ENCODE measurements at regions not wholly inside any gene's neighbourhood (a gene's known extent, or its start where the extent isn't known, plus 50 kb on each side); places are given as distances from the start of the nearest gene placed in this dataset.
"Not testable (repeated sequence)": the region's sequence is repeated elsewhere in the genome, so short reads cannot be mapped to it uniquely, and the experiment has no call there.

DNA sequence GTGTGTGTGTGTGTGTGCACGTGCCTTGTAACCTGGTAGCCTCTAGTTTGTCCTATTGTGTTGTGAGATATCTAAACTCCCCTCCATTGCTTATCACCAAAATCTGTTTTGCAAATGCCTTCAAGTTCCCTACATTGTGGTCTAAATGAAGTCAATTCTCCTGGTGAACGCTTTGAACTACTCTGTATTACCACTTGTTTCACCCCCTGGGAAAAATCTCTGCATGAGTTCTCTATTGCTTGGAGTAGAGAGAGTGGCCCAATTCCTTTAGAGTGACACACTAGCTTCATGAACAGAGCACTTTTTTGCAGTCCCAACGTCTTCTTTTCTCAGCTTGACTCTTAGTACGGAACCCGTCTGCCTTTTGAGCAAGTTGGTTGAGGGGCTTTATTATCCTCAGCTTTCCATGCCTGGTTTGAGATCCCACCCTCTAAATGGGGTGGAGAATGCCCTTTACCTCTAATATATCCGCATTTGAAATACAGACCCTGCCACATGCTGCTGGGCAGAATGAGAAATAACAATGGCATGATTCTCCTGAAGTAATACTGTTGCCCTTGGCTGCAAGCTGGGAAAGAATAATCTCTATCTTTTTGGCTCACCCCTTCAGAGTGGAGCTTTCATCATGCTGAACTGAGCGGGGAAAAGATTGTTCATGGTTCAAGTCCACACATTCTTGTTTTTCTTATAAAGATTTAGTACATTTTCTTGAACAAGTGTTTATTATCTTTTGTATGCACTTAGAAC, 2545.3 kb downstream of the PCDH9 start:
- DNase-seq = no peak

DNA sequence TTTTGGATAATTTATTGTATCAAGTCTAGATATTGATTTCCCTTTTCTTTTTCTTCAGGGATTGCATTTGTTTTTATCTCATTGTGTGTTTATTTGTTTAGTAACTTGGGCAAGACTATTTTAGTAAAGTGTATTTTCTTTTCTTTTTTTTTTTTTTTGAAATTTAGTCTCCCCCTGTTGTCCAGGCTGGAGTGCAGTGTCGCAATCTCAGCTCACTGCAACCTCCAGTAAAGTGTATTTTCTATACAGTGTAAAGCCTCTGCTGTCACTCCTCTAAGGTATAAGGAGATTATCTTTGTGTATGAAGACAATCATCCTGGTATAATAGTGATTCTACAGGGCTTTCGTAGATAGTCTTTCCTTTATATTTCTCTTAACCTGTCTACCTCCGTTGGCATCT, 2546.0 kb downstream of the PCDH9 start:
- no peak for DNase-seq

DNA sequence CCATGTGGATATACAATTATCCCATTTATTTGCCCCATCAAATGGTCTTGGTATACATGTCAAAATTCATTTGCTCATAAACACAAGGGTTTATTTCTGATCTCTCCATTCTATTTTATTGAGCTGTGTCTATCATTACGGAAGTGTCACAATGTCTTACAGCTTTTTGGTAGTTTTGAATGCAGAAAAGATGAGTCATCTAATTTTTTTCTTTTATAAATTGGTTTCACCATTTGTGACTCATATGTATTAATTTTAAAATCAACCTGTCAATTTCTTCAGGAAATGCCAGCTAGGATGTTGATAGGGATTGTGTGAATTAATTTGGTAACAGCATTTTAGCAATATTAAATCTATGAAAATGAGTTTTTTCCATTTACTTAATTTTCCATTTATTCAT, 2549.4 kb downstream of the PCDH9 start:
- no peak for DNase-seq

DNA sequence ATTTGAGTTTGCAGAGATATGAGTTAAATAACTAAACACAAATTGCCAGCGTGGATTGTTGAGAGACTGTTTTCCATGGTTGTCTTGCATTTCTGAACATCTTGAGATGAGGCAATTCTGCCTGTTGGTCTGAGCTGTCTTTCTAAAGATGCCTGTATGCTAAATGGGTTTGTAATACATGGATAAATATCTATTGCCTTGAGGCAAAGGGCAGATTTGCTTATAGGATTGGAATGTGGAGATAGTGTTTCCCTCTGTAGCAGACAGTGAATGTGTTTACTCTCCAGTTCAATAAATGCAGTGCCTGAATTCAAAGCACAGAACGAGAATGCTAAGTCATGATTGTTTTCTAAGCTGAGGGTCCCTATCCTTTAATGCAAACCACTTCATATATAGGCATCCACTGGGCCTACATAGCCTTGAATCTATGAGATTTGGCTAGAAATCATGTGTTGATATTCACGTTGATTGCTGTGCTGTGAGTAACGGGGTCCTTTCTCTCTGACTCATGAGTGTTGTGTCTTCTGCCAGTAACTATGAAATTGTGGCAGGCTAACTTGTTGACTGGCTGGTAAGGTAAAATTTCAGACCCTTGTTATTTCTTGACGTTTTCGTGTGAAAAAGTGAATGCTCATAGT, 2554.8 kb downstream of the PCDH9 start:
- DNase-seq = no peak

DNA sequence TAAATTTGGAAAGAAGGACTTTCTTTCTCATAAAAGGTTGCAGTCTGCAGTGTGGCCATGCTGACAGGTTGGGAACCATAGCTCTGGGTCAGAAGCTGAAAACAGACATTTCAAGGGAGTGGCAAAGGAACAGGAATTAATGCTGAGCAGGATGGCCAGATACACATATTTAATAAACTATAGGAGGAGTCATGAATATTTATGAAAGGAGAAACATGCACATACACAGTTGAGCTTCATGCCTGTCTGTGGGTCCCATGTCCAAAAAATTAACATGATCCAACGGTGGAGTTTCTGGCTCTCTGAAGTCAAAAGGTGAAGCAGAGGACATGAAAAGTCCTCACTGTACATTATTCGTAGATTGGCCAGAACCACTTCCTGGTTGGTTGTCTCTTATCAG, 2556.0 kb downstream of the PCDH9 start:
- DNase-seq = no peak

DNA sequence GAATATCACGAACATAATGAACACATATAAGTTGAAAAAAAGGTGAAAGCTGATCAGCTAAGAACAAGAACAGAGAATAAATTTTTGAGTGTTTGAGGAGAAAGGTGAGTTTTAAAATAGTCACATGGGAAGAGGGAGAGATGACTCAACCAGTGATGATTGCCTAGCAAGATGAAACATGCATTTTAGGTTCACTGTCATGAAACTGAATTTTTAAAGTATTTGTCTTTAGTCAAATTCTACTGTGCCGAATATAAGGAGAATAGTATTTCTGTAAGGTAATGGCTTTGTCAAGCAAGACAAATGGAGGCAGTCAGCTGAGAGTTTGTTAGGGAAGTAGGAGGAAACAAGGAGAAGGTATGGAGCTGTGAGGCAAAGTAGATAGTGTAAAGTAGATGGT, 2557.4 kb downstream of the PCDH9 start:
- no peak for DNase-seq

DNA sequence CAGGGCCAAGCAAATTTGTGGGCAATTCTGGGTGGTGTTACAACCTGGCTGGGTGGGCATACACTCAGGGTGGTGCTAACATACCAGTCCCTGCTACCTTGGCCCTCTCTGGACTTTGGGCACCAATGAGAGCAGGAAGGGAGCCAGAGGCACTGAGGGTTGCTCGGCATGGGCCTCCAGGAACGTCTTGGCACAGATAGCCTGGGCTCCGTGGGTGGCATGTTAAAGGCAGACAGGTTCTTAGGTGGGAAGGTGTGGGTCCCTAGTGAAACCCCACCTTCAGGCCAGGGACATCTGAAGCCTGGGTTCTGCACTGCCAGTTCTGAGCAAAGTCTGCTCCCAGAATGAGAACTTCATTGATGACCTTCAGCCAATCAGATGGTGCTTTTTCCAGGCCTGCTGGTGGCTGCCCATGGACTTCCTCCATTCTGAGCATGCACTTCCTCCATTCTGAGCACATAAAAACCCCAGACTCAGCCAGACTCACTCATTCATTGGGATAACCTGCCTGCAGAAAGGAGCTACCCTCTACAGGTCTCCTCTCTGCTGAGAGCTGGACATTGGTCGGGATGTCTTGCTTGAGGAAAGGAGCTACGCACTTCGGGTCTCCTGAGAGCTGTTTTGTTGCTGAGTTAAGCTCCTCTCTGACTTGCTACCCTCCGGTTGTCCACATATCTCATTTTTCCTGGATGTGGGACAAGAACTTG, 2567.1 kb downstream of the PCDH9 start:
- no peak for DNase-seq

DNA sequence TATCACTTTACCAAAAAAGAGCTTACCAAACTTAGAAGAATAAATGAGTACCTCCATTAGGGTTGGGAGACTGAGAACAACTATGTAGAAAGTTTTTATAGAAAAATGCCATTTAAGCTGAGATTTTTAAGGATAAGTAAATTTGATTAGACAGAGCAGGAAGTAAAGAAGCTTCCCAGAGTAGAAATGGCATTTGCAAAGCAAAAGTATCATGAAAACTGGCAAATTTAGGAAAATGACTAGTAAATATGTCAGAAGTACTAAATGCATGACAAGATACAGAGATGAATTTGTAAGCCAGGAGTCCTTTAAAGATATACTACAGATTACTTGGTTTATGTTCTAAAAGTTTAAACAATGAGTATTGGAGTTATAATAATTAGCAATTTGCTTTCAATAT, 2581.8 kb downstream of the PCDH9 start:
- no peak for DNase-seq

DNA sequence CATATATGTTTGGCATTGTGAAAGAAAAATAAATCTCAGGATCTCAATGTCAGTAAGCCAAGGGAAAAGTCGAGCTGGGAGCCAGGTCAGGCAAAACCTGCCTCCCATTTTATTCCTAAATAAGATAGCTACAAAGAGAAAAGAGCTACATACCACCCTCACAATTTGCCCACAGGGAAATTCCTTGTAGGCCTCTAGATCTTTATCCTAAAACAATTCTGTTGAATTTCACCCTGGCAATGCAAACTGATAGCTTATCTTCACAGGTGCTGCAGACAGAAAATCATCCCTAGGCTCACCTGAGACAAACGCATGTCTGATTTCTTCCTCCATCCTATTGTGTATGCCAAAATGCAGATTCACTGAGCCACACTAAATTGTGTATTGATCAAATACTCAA, 2587.1 kb downstream of the PCDH9 start:
- no peak for DNase-seq

DNA sequence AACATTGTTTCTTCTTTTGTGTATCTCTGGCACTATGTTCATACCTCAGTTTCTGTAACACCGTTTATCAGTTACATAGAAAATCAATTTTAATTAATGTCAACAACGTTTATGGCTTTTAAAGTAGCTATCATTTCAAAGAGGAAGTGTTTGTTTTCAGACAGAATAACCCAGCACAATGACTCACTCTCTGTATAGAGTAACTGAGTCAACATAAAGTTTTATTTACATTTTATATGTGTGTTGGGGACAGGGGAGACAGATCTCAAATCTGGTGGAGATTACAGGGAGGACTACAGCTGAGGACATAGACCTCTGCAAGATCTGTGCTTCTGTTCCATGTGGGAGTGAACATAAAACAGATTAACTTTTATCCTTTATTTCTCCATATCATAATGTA, 2590.1 kb downstream of the PCDH9 start:
- DNase-seq = no peak

DNA sequence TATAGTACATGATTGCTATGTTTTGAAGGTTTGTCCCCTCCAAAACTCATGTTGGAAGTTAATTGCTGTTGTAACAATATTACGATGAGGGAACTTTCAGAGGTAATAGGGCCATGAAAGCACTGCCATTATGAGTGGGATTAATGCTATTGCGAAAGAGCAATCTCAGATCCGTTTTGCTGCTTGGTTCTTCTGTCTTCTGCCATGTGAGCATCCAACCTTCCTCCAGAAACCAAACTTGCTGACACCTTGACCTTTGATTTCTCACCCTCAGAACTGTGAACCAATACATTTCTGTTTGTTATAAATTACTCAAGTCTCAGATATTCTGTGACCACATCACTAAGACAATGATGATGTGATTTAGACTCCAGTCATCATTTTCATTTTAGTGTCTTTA, 2590.9 kb downstream of the PCDH9 start:
- DNase-seq = no peak

DNA sequence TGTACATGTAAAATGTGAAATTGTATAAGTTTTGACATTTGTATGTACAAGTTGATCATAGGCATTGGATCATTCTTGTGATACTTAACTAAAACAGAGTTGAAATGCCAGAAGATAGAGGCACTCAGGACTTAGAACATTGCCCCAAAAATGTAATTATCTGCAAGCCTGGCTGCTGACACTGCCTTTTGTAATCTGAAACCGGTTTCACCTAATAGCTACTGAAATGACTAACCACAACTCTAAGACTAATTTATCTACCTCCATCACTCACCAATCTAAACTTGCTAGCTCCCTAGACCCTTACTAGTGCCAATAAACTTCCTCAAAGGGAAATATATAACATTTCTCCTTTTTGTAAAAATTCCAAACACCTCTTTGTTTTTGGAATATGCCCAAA, 2596.2 kb downstream of the PCDH9 start:
- DNase-seq = no peak

DNA sequence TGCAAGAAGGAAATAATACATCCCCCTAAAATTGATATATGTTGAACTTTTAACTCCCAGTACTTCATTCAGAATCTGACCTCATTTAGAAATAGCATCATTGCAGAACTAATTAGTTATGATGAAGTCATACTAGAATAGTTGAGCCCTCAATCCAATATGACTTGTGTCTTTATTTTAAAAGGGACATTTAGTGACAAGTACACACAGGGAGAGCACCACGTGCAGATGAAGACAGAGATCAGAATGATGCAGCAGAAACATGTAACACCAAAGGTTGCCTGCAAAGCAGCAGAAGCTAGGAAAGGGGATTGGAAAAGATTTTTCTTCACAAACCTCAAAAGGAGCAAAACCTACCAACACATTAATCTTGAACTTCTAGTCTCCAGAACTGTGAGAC, 2602.5 kb downstream of the PCDH9 start:
- DNase-seq = no peak

DNA sequence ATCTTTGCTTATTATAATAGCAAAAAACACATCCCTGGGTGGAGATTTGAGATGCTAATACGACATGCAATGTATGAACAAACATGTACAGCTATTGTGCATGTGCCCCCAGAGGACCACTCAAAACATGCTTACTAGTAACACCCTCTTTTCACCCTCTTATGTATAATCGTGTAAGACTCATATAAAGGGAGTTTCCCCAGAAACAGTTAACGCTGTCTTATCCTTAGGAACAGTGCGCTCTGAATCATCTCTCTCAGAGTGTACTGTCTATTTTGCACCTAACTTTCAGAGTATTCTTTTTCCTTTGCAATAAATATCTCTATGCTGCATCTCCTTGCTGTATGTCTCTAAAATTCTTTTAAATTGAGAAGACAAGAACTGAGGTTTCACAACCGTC, 2604.0 kb downstream of the PCDH9 start:
- no peak for DNase-seq

DNA sequence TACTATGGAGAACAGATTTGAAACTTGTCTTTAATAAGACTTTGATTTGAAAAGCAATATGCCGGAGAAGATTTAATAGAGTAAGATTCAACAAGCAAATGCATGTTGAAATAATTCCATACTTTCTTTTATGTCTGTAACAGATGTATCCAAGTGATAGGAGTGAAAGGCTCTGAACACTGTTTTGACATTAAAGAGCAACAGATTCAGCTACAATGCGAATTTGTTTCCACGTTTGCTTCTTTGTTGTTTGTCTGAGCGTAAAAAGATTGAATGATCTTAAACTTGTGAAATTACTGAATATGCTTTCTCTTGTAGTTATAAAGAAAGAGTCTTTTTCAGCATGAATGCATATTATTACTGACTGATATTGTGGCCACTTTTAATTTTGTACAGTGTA, 2612.9 kb downstream of the PCDH9 start:
- no peak for DNase-seq

DNA sequence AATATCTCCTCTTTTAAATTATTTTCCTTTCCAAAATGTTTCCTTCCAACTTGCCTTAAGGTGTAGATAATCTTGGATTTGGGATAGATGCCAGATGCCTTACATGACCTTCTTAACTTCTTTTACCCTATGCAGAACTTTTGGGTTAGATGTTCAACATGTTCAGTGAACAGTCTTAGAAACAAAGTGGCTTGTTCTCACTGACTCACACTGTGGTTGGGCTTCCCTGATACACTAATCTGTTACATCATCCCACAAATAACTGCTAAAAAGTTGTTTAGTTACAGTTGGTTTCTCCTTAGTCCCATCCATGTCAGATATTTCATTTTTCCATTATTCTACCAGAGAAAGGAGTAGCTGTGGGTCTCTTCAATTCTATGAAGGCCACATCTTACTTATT, 2638.2 kb downstream of the PCDH9 start:
- no peak for DNase-seq

DNA sequence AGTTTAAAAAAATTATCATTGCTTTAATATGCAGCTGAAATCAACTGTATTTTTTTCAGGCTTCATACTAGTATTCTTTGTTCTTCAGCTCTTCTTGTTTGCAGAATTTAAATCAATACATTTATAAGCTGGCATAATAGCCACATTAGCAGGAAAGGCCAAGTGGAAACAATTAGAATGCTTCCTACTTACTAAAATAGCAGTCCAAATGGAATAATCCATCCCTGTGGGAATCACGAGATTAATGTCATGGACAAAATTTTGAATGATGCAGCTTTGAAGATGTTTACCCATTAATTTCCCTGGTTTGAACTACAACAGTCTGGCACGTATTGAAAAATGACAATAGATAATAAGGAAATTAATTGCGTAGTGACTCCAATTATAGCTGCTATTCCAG, 2650.8 kb downstream of the PCDH9 start:
- no peak for DNase-seq

DNA sequence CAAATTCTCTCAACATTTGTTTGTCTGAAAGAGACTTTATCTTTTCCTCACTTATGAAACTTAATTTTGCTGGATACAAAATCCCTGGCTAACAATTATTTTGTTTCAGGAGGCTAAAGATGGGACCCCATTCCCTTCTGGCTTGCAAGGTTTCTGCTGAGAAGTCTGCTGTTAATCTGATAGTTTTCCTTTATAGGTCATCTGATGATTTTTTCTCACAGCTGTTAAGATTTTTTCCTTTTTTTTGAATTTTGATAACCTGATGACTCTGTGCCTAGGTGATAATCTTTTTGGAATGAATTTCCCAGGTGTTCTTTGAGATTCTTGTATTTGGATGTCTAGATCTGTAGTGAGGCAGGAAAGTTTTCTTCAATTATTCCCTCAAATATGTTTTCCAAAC, 2661.4 kb downstream of the PCDH9 start:
- no peak for DNase-seq

DNA sequence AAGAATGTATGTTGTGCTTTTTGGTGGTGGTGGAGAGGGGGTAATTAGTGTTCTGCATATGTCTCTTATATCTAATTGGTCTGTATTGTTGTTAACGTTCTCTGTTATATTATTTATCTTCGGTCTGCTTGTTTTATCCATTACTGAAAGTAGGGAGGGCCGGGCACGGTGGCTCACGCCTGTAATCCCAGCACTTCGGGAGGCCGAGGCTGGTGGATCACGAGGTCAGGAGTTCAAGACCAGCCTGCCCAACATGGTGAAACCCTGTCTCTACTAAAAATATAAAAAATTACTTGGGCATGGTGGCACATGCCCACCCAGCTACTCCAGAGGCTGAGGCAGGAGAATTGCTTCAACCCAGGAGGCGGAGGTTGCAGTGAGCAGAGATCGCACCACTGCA, 2672.1 kb downstream of the PCDH9 start:
- DNase-seq = not testable (repeated sequence)

DNA sequence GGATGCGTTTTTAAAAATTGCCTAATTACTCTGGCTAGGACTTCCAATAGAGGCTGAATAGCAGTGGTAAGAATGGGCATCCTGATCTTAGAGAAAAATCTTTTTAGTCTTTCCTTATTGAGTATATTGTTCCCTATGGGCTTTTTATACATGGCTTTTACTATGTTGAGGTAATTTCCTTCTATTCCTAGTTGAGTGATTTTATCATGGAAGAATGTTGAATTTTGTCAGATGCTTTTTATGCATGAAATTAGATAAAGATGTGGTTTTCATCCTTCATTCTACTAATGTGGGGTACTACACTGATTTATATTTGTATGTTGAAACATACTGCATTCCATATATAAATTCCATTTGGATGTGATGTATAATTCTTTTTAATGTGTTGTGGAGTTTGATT, 2673.8 kb downstream of the PCDH9 start:
- DNase-seq = peak; percentile 44

DNA sequence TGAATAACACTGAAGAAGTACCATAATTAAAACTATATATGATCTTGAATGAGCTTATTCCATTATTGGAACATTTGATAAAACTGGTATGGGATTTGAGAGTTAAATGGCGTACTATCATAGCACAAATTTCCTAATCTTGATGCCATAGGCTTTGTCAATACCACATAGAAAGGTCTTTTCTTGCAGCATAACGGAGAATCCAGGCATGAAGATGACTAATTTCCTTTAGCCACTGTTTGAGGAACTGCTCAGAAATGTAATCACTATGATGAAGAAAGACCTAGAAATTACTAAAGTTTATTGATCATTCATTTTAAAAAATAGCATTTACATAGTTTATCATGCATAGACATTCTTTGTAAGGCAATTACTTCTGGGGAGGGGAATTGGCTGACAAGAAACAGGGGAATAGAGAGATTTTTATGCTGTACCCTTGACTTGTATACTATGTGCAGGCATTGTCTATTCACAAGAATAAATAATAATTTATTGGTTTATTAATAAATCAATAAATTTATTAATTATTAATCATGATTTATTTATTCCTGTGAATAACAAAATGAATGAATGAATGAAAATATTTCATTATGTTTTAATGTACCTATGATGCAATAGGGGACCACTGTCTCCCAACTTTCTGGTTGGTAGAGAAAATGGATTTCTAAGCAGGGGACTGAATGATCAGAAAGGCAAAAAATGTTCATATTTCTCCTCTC, 2676.6 kb downstream of the PCDH9 start:
- DNase-seq = no peak

DNA sequence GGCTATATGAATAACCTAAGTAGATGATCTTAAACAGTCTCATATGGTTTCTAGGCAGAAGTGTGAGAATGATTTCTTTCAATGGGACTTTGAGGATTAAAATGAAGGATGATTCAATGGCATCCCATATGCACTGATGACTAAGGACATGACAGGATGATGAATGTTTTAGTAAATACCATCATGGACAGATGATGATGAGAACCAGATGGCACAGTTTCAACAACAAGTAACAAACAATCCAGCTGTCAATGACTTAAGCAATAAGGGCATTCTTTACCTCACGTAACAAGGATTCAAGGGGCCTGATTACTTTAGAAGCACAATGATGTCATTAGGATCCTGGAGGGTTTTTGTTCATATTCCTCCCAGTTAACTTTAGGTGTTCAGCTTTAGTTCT, 2678.4 kb downstream of the PCDH9 start:
- no peak for DNase-seq

DNA sequence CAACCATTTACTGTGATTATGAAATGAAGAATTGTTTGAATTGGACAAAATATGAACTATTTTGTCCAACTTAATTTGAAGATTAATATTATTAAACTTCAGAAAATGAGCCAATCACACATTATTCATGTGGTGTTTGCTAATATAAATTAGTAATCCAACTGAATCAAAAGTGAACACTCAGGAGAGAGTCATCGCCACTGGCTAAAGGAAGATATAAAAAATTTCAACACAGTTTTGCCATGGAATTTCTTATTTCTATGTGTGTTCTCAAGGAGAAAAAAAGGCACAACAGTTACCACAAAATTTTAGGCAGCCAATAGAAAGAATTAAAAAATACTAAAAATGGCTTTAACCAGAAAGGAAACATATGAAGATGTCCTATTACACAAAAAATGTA, 2683.8 kb downstream of the PCDH9 start:
- no peak for DNase-seq
